Fibroblast of lung (primary cell): ENCODE measurements at regions not wholly inside any gene's neighbourhood (a gene's known extent, or its start where the extent isn't known, plus 50 kb on each side); places are given as distances from the start of the nearest gene placed in this dataset.

ENCODE experiments used
- EZH2 ChIP-seq: IDR thresholded peaks from 2 replicates; pipeline ENCODE4 v1.5.1; 2012; ENCODE audit warnings: low read length, control low read depth, mild to moderate bottlenecking; ENCODE audit errors: missing control alignments
- TF ChIP-seq, protein P1 (sequence below), 2 donors: IDR thresholded peaks in 1 of 2; conservative IDR thresholded peaks in 1 of 2; 1 replicate in 1 of 2; 2 replicates in 1 of 2; pipeline ENCODE4 v1.5.1; 2011 to 2012; ENCODE audit warnings: low read length in 2 of 2, control low read depth in 1 of 2, inconsistent platforms in 1 of 2, low read depth in 1 of 2, mild to moderate bottlenecking in 1 of 2

DNA sequence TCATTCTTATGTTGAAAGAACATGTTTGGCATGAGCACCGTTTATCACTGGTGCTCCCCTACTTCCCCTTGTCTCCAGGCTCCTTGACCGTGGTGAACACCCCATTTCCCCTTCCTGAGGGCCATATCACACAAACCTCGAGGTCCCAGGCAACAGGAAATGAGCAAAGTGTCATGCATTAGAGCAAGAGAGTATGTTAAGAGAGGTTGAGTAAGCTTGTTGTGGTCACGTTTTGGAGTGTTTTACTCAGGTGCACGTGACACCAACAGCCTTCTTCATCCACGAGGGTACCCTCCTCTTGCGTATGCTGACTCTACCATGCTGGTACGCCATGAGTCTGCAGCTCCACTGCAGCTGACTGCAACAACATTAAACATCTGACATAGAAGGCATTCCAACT is 482.2 kb upstream of the NBEA start:
- TF ChIP-seq, protein P1, sequence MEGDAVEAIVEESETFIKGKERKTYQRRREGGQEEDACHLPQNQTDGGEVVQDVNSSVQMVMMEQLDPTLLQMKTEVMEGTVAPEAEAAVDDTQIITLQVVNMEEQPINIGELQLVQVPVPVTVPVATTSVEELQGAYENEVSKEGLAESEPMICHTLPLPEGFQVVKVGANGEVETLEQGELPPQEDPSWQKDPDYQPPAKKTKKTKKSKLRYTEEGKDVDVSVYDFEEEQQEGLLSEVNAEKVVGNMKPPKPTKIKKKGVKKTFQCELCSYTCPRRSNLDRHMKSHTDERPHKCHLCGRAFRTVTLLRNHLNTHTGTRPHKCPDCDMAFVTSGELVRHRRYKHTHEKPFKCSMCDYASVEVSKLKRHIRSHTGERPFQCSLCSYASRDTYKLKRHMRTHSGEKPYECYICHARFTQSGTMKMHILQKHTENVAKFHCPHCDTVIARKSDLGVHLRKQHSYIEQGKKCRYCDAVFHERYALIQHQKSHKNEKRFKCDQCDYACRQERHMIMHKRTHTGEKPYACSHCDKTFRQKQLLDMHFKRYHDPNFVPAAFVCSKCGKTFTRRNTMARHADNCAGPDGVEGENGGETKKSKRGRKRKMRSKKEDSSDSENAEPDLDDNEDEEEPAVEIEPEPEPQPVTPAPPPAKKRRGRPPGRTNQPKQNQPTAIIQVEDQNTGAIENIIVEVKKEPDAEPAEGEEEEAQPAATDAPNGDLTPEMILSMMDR (conservative IDR thresholded peaks at IDR 0.05 in 1 of 2, IDR thresholded peaks at IDR 0.05 in 1 of 2; ENCODE audit: low read depth in 1 of 2, low read length in 2 of 2) = no peak
- no peak for TF ChIP-seq EZH2
